ENCODE measurements at regions not wholly inside any gene's neighbourhood (a gene's known extent, or its start where the extent isn't known, plus 50 kb on each side); places are given as distances from the start of the nearest gene placed in this dataset.

DNA sequence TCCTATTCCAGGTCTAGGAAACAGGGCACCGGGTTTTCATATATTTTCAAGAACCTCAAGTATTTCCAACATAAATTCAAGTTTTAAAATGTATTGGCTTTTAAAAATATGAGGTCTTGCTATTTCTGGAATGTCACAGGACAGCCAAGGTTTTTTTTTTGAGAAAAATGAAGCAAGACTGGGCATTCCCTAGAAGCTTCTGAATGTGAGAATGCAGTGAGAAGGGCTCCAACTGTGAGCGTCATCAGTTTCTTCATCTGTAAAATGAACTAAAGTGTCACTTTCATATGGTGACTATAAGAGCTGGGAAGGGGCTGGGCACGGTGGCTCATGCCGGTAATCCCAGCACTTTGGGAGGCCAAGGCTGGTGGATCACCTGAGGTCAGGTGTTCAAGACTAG is 455.8 kb upstream of the MAF start:
- no peak for TF ChIP-seq ZFX (IDR thresholded peaks at IDR 0.05)
- TF ChIP-seq, protein P1, sequence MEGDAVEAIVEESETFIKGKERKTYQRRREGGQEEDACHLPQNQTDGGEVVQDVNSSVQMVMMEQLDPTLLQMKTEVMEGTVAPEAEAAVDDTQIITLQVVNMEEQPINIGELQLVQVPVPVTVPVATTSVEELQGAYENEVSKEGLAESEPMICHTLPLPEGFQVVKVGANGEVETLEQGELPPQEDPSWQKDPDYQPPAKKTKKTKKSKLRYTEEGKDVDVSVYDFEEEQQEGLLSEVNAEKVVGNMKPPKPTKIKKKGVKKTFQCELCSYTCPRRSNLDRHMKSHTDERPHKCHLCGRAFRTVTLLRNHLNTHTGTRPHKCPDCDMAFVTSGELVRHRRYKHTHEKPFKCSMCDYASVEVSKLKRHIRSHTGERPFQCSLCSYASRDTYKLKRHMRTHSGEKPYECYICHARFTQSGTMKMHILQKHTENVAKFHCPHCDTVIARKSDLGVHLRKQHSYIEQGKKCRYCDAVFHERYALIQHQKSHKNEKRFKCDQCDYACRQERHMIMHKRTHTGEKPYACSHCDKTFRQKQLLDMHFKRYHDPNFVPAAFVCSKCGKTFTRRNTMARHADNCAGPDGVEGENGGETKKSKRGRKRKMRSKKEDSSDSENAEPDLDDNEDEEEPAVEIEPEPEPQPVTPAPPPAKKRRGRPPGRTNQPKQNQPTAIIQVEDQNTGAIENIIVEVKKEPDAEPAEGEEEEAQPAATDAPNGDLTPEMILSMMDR (conservative IDR thresholded peaks at IDR 0.05): no peak

DNA sequence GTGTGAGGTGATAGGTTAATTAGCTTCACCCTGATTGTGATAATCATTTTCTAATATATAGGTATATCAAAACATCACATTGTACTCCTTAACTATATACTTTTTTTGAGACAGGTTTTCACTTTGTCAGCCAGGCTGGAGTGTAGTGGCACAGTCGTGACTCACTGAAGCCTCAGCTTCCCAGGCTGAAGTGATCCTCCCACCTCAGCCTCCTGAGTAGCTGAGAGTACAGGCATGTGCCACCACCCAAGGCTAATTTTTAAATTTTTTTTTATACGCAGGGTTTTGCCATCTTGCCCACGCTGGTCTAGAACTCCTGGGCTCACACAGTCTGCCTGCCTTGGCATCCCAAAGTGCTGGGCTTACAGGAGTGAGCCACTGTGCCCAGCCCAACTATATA is 455.3 kb upstream of the MAF start:
- H3K27ac ChIP-seq: no peak overlapping the region
- TF ChIP-seq, protein P1 (conservative IDR thresholded peaks at IDR 0.05): no peak
- no peak for TF ChIP-seq ZFX (IDR thresholded peaks at IDR 0.05)

More for the DNA sequence above, 455.8 kb upstream of the MAF start:
- H3K27ac ChIP-seq: no peak overlapping the region

DNA sequence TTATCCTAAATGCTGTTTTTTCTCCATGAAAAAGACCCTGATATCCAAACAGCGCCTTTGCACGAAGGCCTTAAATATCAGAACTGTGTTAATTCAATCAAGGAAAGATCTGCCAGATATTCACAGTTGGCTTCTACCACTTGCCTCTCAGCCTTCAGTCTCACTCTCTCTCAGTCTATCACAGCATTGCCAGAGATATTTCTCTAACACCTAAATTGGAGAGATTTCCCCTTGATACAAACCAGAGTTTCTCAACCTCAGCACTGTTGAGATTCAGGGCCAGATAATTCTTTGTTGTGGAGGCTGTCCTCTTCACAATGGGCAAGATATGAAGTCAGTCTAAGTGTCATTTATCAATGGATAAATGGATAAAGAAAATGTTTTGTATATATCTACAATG is 454.1 kb upstream of the MAF start:
- no peak overlapping the region for H3K27ac ChIP-seq
- no peak for TF ChIP-seq ZFX (IDR thresholded peaks at IDR 0.05)
- TF ChIP-seq, protein P1 (conservative IDR thresholded peaks at IDR 0.05): no peak

DNA sequence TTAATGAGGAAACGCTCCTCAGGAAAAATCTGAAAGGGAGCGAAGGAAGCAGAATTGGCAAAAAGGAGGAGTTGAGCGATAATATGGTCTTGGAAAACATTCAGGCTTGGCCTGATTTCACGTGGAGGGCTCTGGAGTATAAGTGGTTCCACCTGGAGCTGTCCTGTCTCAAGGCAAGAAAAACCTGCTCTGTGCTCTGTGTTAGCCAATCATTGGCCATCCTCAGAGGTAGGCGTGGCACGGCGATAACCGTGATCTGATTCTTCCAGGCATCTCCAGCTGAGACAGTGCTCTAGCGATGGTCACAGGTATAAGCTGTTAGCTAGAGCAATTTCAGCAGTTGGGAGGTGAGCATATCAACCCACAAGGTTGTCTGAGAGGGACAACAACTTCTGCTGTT is 450.5 kb upstream of the MAF start:
- no peak for TF ChIP-seq ZFX (IDR thresholded peaks at IDR 0.05)
- TF ChIP-seq, protein P1 (conservative IDR thresholded peaks at IDR 0.05): no peak
- no peak overlapping the region for H3K27ac ChIP-seq

DNA sequence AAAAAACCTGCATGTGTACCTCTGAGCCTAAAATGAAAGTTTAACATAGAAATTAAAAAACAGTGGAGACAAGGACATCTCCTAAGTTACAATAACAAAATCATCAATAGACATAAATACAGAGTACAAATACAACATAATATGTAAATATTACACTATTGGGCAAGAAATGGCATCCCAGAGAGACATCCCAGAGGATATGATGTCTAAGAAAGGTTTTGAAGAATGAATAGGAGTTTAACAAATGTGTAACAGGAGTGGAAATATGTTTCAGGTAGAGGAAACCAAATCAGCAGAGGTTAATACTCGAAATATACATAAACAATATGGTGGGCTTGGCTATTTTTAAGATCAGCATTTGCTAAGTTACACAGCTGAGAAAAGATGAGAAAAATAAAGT is 447.7 kb upstream of the MAF start:
- no peak overlapping the region for H3K27ac ChIP-seq
- TF ChIP-seq ZFX (IDR thresholded peaks at IDR 0.05): no peak
- TF ChIP-seq, protein P1 (conservative IDR thresholded peaks at IDR 0.05): no peak

DNA sequence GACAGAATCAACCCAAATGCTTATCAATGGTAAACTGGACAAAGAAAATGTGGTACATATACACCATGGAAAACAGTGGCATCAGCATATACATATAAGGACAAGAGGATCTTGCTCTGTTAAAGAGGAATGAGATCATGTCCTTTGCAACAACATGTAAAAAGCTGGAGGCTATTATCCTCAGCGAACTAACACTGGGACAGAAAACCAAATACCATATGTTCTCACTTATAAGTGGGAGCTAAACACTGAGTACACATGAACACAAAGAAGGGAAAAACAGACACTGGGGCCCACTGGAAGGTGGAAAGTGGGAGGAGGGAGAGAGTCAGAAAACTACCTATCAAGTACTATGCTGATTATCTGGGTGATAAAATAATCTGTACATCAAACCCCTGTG is 447.3 kb upstream of the MAF start:
- no peak overlapping the region for H3K27ac ChIP-seq
- TF ChIP-seq ZFX (IDR thresholded peaks at IDR 0.05): no peak
- TF ChIP-seq, protein P1 (conservative IDR thresholded peaks at IDR 0.05): no peak

DNA sequence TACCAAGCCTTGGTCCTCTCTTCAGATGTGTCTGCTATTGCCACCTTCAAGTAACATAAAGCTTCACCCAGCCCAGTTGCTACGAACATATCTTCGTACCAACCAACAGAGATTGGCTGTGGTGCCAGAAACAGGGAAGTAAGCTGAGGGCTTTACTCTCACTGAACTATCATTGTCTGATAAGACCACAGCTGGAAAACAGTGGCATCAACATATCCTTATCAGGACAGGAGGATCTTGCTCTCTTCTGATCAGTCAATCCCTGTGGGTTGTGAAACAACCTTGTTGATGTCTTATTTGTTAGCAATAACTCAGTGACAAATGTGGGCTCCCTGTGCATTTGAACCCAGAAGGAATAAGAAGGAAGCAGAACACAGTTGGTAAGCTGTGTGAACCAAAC is 446.3 kb upstream of the MAF start:
- TF ChIP-seq ZFX (IDR thresholded peaks at IDR 0.05): no peak
- TF ChIP-seq, protein P1 (conservative IDR thresholded peaks at IDR 0.05): no peak
- H3K27ac ChIP-seq: no peak overlapping the region

All from C4-2B (cell line).